Mesothelial cell of epicardium (in vitro differentiated cells): ENCODE measurements at regions not wholly inside any gene's neighbourhood (a gene's known extent, or its start where the extent isn't known, plus 50 kb on each side); places are given as distances from the start of the nearest gene placed in this dataset.

Source experiments
- DNase-seq, 2 experiments: peaks; one replicate each; pipeline ENCODE4 v3.0.0; 2021; ENCODE audit warnings: low spot score in 2 of 2; ENCODE audit not compliant: unreplicated experiment in 2 of 2
- H3K27ac Mint-ChIP-seq: 2 replicates; pipeline ENCODE4 v1.8.0; 2021; ENCODE audit warnings: mixed read lengths
- H3K27me3 Mint-ChIP-seq: 2 replicates; pipeline ENCODE4 v1.8.0; 2021; ENCODE audit warnings: low read depth, mixed read lengths
- H3K36me3 Mint-ChIP-seq: 2 replicates; pipeline ENCODE4 v1.8.0; 2021; ENCODE audit warnings: mixed read lengths
- H3K4me1 Mint-ChIP-seq: 2 replicates; pipeline ENCODE4 v1.8.0; 2021; ENCODE audit warnings: mixed read lengths
- H3K4me3 Mint-ChIP-seq: 2 replicates; pipeline ENCODE4 v1.8.0; 2021; ENCODE audit warnings: mild to moderate bottlenecking, moderate library complexity, mixed read lengths
- H3K9me3 Mint-ChIP-seq: 2 replicates; pipeline ENCODE4 v1.8.0; 2021; ENCODE audit warnings: mixed read lengths
- TF ChIP-seq, protein P1 (sequence below): fragments of 200-600 bp; sonication (generic); IDR thresholded peaks from one replicate; pipeline ENCODE4 v1.5.0; 2021; ENCODE audit warnings: antibody characterized with exemption; ENCODE audit not compliant: unreplicated experiment

DNA sequence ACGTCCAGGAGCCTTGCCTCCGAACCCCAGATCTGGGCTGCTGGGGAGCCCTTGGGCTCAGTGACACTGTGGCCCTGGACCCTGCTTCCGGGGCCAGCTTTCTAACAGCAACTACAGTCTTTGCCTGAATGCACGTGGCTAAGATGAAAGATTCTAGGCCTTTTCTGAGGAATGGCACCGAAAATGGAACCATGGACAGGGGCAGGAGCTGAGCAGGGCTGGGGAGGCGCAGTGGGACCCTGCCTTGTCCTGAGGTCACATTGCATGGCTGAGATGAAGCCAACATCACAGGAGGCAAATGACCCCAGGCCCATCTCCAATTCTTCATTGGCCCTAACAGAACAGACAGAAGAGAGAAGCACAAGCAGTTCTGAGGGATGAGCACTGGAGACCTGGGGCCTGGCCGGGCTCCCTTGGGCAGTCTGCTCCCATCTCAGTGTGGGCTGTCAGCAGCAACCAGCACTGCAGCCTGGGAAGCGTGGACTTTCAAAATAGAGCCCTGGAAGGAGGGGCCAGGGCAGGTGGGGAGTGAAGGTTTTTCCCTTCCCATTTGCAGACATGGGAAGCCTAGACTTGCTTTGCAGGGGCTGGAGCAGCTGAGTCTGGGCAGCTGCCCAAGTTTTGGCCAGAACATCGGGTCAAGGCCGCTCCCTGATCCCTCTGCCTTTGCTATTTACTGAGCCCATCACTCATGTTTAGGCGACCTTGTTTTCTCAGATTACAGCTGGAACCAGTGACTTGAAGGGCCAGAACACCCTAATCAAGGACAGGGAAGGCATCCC is 114.4 kb upstream of the TCERG1L start:
- H3K27ac Mint-ChIP-seq: no peak overlapping the region
- H3K27me3 Mint-ChIP-seq: peaks cover 58% of the 10 kb centered on the region
- H3K36me3 Mint-ChIP-seq: no peaks in the 10 kb centered on the region
- H3K9me3 Mint-ChIP-seq: no peaks in the 10 kb centered on the region
- H3K4me1 Mint-ChIP-seq: peaks cover 10% of the 10 kb centered on the region
- no peak for DNase-seq
- TF ChIP-seq, protein P1, sequence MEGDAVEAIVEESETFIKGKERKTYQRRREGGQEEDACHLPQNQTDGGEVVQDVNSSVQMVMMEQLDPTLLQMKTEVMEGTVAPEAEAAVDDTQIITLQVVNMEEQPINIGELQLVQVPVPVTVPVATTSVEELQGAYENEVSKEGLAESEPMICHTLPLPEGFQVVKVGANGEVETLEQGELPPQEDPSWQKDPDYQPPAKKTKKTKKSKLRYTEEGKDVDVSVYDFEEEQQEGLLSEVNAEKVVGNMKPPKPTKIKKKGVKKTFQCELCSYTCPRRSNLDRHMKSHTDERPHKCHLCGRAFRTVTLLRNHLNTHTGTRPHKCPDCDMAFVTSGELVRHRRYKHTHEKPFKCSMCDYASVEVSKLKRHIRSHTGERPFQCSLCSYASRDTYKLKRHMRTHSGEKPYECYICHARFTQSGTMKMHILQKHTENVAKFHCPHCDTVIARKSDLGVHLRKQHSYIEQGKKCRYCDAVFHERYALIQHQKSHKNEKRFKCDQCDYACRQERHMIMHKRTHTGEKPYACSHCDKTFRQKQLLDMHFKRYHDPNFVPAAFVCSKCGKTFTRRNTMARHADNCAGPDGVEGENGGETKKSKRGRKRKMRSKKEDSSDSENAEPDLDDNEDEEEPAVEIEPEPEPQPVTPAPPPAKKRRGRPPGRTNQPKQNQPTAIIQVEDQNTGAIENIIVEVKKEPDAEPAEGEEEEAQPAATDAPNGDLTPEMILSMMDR: no peak
- H3K4me3 Mint-ChIP-seq: no peak overlapping the region

DNA sequence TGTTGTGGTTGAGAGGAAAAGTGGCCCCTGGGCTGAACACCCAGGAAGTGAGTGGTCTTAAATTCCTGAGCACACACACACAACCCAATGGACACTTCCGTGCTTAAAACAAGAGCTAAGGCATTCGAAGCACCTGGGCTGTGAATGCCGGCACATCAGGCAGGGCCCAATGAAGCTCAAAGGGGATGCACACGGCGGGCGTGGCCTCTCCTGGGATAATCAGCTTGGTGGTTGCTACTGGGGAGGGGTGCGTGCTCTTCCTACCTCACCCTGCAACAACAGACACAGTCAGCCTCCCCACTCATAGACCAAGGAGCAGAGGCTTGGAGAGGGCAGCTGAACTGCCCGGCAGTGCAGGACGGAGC is 115.0 kb upstream of the TCERG1L start:
- H3K27ac Mint-ChIP-seq: no peak overlapping the region
- H3K9me3 Mint-ChIP-seq: no peaks in the 10 kb centered on the region
- no peak overlapping the region for H3K4me3 Mint-ChIP-seq
- peaks cover 10% of the 10 kb centered on the region for H3K4me1 Mint-ChIP-seq
- peaks cover 64% of the 10 kb centered on the region for H3K27me3 Mint-ChIP-seq
- H3K36me3 Mint-ChIP-seq: no peaks in the 10 kb centered on the region
- DNase-seq: no peak
- TF ChIP-seq, protein P1: no peak

DNA sequence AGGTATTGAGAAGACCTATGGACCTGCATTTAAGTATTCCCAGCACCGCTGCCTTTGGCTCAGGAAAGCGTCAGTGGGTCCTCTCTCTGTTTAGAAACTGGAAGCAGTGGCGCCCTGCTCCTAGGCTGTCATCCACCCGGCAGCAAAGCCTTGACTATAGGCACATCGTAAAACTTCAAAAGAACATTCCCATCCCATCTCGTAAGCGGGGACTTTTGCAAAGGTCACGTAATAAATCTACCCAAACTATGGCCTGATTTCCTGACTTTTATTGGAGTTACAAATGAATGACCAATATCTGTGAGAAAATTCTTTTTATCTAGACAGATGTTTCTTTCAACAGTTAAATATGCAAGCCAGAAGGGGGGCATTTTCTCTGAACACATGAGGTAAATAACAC is 115.8 kb upstream of the TCERG1L start:
- Mint-ChIP-seq H3K9me3 (no peaks in the 10 kb centered on the region), H3K4me3 (no peak overlapping the region), H3K27ac (peak overlapping the region; percentile 23), H3K36me3 (no peaks in the 10 kb centered on the region), H3K4me1 (peaks cover 10% of the 10 kb centered on the region), H3K27me3 (peaks cover 65% of the 10 kb centered on the region)
- TF ChIP-seq, protein P1: no peak
- DNase-seq: no peak

DNA sequence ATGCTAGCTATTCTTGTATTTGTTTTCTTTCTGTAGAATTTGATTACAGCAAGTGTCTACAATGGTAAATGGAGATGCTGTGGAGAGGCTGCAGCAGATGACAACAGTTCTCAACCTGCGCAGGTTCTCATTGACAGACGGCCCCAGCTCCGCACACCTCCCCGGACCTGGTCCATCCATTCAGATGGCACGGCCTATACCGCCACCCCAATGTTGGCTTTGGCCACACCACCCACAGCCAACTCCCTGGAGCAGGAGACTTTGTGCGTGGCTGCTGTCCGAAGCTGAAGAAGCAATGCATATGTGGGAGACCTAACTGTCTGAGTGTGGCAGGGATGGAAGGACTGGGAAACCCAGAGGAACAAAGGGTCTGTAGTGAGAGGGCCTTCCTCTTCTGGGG is 116.4 kb upstream of the TCERG1L start:
- Mint-ChIP-seq H3K9me3 (no peaks in the 10 kb centered on the region), H3K4me3 (no peak overlapping the region), H3K36me3 (no peaks in the 10 kb centered on the region), H3K27ac (no peak overlapping the region), H3K4me1 (peaks cover 10% of the 10 kb centered on the region), H3K27me3 (peaks cover 65% of the 10 kb centered on the region)
- DNase-seq: no peak
- TF ChIP-seq, protein P1: no peak

DNA sequence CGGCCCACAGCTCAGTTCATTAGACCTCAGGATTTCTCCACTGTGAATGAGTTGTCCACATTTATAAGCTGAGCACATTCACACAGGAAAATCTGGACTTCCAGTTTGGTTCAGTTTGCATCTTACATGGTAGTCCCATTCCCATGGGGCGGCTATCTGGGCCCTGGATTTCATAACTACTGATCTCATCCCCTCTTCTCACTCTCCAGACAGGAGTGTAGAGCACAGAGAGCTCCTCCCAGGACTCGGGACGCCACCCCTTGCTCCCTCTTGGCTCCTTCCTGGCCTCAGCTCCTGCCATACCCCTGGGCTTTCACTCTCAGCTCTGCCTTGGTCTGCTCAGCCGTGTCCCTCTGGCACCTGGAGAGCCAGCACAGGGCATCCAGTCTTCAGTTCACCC is 117.6 kb upstream of the TCERG1L start:
- no peak for DNase-seq
- no peak overlapping the region for H3K27ac Mint-ChIP-seq
- TF ChIP-seq, protein P1: no peak
- H3K9me3 Mint-ChIP-seq: no peaks in the 10 kb centered on the region
- H3K4me3 Mint-ChIP-seq: no peak overlapping the region
- H3K27me3 Mint-ChIP-seq: peaks cover 64% of the 10 kb centered on the region
- peaks cover 10% of the 10 kb centered on the region for H3K4me1 Mint-ChIP-seq
- no peaks in the 10 kb centered on the region for H3K36me3 Mint-ChIP-seq

DNA sequence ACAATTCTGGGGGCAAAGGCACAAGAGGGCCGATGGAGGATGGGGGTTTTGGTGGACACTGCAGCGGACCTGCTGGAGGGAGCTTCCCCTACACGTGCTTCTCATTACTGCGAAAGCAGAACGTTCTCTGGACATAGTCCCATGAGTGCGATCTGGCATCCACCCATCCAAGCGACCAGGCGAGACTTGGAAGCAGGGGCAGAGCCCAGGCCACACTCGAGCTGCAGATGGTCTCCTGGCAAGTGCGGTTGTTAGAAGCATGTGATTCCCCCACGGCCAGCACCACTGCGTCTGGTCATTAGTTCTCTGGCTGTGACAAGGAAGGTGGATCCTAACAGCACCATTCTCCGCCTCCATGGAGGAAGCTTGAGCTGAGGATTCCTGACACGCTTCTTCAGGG is 118.4 kb upstream of the TCERG1L start:
- H3K4me1 Mint-ChIP-seq: peaks cover 10% of the 10 kb centered on the region
- TF ChIP-seq, protein P1: no peak
- H3K27ac Mint-ChIP-seq: no peak overlapping the region
- no peaks in the 10 kb centered on the region for H3K9me3 Mint-ChIP-seq
- H3K36me3 Mint-ChIP-seq: no peaks in the 10 kb centered on the region
- no peak overlapping the region for H3K4me3 Mint-ChIP-seq
- no peak for DNase-seq
- peaks cover 64% of the 10 kb centered on the region for H3K27me3 Mint-ChIP-seq
